ENCODE measurements at regions not wholly inside any gene's neighbourhood (a gene's known extent, or its start where the extent isn't known, plus 50 kb on each side); places are given as distances from the start of the nearest gene placed in this dataset.

GRCh38 chr14:27391331-27391730 lies 793.5 kb upstream of the NOVA1 start:
- TF ChIP-seq CTCF (IDR thresholded peaks at IDR 0.05; ENCODE audit: low read depth, low read length) (no peak), POLR2A (IDR thresholded peaks at IDR 0.05; ENCODE audit: extremely low read depth, insufficient read length) (no peak), MAX (IDR thresholded peaks at IDR 0.05; ENCODE audit: low read depth, low read length) (no peak)
